HG03521 (cell line): ENCODE measurements at regions not wholly inside any gene's neighbourhood (a gene's known extent, or its start where the extent isn't known, plus 50 kb on each side); places are given as distances from the start of the nearest gene placed in this dataset.

ENCODE experiments used
- ATAC-seq: cut with Tn5 transposase; IDR thresholded peaks from one replicate; pipeline ENCODE4 v1.9.1; 2021; ENCODE audit warnings: mild to moderate bottlenecking, moderate library complexity; ENCODE audit not compliant: unreplicated experiment

DNA sequence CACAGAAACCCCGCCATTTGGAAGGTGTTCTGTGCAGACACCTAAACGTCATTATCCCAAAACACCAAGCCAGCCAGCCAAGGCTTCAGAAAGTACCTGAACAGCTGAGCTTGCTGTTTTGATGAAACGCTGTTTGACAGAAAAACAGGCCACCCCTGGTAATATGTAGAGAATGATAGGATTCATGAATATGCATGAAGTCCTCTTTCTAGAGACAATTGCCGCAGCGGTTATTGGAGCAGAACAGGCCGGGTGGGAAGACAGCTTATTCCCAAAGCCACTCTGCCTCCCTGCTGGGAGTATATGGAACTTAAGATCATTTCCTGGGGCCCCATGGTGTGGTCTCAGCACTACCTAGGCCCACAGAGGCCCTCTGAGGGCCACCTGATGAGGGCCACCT lies 229.5 kb downstream of the UQCRFS1 start:
- no peak for ATAC-seq

DNA sequence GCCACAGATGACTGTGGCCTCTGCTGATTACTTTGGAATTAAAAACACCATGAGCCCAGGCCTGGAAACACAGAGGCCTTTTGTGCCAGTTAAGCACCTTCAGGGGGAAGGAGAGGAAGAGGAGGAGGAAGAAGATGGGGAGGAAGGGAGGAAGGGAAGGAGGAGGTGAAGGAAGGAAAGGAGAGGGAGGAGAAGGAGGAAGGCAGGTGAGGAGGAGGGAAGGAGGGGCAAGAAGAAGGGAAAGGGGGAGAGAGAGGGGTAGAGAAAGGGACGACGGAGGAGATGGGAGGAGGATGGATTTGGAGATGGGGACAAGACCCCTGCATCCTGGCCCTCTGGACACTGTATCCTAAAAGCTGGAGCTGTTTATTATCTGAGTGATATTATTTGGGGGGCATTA lies 231.0 kb downstream of the UQCRFS1 start:
- no peak for ATAC-seq

DNA sequence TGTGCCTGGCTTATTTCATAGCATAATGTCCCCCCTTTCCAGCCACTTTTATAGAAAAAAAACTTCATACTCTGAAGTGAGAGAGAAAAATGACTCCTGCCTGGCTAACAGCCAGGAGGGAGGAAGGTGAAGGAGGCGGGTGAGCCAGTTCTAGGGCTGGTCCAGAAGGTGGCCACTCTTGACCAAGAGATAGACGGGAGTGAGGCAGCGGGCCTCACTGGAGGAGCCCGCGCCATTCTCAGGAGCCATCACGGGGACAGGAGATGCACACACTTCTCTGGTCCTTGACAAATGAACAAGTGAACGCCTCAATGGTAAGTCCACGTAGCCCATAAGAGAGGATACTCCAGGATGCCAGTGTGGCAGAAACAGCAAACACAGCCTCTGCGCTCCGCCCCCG lies 231.4 kb downstream of the UQCRFS1 start:
- no peak for ATAC-seq

DNA sequence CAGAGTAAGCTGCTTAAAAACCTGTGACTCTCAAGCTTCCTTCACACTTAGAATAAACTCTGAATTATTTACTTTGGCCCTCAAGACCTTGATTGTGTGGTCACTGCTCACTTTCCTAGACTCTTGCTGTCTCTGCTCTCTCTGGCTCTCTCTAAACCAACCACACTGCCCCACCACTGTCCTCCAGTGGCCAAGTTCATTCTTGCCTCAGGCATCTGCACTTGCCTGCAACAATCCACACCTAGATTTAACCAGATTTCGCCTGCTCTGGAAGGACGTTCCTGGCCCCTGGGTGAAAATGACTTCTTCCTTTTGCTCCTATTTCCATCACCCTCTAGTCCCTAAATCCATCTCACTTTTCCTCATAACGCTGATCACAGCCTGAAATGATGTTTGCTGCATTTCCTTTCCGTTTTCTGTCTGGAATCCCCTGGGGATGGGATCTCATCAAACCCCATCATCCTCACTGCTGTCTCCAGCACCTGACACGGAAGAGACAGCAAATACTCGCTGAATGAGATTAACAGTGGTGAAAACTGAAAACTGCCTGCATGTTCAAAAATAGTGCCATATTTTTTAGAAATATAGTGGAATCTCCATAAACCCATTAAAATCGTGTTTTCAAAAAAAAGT lies 232.6 kb downstream of the UQCRFS1 start:
- ATAC-seq = no peak

DNA sequence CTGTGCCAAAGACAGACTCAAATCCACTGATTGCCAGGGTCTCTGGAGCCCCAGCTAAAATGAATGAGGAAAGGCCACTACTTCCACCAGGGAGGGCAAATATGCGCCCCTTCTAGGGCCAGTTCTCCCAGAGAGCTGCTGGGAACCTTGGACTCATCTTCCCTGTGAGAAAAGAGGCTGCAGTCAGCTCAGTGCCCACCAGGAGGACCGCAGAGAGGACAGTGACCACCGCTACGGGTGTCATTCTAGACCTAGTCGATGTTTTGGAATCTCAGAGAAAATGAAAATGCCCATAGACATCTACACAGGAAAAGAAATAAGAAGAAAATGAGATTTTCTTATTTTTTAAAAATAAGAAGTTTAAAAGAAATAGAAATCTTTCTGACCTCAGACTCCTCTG lies 235.1 kb downstream of the UQCRFS1 start:
- no peak for ATAC-seq

DNA sequence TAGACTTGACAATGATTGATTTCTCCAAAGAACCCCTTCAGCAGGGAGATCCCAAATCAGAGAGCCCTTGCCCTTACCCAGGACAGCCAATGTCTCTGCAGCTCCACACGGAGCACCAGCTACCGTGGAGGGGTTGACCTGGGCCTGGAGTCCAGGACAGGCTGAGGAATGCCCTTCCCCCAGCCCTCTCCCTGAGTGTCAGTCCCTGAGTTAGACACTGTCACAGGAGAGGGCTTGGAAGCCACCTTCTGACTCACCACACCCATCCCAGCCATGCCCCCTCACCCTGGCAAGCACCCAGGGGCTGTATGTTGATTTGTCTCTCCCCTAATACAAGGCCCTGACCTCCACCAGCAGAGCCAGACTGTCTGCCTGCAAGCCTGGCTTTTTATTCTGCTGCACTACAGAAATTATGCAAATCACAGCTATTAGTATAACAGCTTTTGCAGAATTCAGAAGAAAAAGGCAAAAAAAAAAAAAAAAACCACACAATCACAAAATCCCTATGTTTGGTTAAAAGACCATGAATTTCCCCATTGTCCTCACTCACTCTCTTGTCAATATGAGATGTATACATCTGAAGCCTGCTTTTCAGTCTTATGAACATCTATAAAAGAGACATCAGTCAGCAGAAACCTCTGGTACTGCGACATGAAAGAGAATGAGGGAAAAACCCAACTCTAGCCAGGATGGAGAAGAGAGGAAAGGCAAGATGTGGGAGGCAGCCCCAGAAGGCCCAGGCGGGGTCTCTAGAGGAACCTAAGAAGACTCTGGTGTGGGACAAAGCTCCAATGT lies 240.7 kb downstream of the UQCRFS1 start:
- ATAC-seq = no peak

DNA sequence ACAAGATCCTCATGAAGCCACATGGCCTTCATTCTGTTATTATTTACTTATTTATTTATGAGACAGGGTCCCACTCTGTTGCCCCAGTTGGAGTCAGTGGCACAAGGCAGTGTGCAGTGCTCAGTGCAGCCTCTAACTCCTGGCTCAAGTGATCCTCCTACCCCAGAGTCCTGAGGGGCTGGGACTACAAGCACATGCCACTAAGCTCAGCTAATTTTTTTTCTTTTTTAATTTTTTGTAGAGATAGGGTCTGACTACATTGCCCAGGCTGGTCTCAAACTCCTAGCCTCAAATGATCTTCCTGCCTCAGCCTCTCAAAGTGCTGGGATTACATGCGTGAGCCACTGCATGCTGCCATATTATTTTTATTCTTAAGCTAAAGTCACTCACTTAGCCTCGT lies 241.4 kb downstream of the UQCRFS1 start:
- no peak for ATAC-seq

DNA sequence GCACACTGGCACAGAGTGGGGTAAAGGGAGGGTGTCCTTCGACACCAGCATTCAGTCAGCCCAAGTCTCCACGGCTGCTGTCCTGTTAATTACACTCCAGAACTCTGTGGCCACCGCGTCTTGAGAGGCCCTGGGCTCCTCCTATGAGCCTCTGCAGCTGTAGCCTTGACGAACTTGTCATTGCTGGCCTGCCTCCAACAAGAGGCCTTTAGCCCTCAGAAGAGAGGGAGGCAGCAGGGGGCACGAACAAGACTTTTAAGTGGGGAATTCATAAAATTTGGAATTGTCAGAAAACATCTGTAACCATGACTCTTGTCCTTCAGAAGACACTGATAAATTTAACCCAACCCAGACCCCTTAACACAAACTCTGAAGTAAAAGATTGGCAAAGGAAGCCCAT lies 241.9 kb downstream of the UQCRFS1 start:
- no peak for ATAC-seq

DNA sequence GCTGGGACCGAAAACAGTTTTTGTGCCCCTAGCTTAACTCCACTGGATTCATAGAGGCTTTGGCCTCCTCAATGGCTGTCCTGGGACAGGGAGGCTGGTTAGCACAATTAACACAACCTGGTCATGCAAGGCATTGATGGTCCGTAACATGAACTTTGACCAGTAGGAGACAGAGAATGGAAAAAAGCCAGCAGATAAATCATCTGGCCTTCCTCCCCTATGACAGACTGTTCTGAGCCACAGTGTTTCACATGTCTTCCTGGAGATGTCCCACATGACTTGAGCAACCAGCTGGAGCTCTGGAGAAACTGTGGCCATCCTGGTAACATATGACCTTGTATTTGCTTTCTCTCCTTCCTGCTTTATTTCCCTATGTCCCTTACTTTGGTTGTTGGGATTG lies 244.2 kb downstream of the UQCRFS1 start:
- no peak for ATAC-seq

DNA sequence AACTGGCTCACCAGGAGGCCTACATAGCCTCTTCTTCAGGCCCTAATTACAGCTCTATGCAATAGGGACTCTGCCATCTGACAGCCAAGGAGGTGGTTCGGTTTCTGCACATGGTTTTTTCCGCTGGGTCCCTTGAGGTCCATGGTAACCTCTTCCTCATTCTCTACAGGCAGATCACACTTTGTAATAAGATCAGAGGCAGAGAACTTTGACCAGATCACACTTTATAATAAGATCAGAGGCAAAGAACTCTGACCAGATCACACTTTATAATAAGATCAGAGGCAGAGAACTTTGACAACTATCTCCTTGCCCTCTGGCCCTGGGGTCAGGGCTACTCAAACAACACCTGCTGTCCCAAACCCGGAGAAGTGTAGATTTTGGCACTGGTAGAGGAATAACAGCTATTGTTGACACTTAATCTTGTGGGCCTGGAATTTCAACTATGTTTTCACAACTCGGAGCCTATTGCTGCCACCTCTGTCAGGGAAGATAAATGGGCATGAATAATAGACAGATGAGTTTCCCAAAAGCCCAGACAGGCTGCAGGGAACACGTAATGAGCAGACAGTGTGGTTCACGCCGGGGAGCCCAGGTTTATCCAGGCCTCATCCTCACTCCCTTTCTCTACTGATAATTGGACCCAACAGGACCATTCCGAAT lies 246.1 kb downstream of the UQCRFS1 start:
- no peak for ATAC-seq

DNA sequence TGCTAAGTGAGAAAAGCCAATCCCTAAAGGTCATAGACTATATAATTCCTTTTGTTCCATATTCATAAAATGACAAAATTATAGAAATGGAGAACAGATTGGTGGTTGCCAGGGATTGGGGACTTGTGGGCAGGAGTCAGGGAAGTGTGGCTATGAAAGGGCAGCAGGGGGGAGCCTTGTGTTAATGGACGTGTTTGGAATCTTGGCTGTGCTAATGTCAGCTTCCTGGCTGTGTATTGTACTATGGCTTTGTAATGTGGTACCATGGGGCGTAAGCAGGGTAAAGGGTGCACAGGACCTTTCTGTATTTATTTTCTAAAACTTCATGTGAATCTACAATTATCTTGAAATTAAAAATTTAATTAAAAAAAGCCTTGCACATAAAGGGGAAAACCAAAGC lies 248.5 kb downstream of the UQCRFS1 start:
- no peak for ATAC-seq

DNA sequence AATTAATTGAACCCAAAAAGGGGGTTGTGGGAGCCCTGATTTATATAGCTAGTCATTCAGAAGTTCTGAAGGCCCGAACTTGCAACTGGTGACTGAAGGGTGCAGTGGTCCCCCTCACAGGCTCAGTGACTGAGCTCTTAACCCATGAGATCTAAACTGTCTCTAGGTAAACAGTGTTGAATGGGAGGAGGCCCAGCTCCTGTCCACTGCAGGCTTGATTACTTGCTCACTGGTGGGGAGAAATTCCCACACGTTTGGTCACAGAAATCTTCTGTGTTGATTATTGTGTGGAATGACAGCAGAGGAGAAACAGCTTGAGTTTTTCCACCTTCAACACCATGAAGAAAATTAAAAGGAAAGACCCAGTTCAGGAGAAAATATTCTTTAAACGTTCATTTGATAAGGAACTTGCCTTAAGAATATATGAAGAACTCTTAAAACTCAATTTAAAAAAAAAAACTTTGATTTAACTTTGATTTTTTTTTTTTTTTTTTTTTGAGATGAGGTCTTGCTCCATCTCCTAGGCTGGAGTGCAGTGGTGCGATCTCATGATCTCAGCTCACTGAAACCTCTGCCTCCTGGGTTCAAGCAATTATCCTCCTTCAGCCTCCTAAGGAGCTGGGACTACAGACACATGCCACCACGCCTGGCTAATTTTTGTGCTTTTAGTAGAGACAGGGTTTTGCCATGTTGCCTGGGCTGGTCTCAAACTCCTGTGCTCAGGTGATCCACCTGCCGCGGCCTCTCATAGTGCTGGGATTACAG lies 249.3 kb downstream of the UQCRFS1 start:
- ATAC-seq = no peak

DNA sequence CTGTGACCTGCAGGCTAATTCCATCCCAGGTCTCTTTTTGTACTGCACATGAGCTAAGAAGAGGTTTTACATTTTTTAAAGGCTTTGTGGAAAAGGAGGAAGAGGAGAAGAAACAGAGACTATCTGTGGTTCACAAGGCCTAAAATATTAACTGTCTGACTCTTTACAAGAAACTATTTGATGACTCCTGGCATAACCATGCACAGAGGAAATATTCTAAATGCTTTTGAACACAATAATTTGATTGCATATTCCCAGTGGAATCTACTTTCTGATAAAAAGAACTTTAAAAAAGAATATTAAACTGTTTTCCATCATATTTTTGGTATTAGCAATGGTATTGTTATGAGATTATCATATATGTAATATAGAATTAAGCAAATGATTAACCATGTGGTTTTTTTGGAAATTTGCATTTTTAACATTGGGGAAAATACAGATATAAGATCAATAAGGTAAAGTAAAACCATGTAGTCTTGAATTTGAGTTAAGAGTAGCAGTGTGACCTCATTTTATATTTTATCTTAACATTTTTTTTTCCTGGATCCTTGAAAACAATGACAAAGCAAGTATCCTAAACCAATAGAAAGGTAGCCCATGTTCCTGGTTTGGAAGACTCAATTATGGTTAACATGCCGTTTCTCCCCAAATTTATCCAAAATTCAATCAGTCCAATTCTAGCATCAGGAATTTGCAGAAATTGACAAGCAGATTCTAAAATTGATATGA lies 251.0 kb downstream of the UQCRFS1 start:
- ATAC-seq = no peak

DNA sequence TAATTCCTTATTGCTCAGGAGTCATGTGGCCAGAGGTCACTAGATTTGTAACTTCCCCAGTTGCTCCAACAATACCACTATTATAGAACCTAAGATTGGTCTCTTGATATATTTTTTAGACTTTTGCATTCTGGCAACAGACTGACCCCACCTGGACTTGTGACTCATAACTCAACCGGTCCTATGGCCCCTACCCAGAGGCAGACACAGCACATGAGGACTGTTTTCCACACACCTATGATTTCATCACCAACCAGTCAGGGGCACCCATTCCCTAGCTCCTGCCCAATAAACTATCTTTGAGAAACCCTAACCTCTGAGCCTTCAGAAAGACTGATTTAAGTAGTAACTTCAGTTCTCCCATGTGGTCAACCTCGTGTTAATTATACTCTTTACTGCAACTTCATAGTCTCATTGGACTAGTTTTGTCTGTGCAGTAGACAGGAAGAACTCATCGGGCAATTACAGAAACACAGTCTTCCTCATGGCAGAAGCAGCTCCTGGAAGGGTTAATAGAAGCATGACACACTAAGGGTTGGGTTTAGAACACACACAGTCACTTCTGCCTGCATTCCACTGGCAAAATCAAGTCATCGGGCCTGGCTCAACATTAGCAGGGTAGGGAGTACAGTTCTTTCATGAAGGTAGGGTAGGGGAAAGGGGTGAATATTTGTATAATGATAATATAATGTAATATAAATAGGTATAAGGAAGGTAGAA lies 251.8 kb downstream of the UQCRFS1 start:
- ATAC-seq = no peak

DNA sequence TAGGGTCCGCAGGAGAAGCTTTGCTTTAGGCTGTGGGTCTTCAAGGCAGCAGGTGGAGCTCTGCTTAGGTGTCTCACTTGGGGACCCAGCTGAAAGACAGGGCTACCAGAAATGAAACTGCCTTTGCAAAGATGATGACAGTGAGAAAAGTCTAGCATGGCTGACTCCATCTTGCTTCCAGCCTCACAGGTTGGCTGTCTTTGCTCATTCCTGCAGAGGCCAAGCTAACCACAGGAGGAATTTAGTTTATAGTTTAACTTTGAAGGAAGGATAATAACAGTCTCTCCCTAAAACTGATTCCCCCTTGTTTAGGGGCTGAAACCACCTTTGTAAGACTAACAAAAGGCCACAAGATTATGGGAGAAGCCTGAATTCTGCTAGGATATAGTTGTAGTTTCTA lies 252.4 kb downstream of the UQCRFS1 start:
- no peak for ATAC-seq

DNA sequence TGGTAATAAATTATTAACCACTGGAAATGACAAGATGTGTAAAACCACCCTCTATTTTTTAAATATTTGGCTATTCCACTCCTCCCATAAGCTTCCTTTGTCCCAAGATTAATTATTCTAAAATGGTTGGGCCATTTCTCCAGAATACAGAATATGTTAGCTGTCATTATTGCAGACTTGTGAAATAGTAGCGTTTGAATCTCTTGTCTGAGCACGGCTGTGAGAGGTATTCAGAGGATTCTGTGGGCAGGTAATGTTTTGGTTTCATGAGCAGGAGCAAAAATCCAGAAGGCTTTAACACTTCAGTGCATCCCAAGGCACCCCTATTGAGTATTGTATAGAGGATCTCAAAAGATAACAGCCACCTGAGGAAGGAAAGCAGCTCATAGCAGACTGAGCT lies 256.0 kb downstream of the UQCRFS1 start:
- no peak for ATAC-seq

DNA sequence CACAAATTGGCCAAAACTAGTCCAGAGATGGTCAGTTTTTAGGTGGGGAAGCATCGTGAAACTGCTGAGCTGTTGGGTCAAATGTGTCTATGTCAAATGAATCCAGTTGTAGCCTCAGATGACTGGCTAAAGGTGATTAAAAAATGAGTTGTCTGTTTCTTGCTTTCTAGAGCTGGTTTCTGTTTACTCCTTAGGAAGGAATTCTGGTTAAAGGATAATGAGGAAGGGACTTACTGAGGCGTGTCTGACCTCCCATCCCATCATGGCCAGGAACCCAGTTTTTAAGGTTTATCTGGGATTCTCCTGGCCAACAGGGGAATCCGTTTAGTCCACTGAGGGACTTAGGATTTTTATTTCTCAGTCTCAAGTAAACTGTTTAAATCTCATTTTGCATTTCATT lies 256.5 kb downstream of the UQCRFS1 start:
- no peak for ATAC-seq

DNA sequence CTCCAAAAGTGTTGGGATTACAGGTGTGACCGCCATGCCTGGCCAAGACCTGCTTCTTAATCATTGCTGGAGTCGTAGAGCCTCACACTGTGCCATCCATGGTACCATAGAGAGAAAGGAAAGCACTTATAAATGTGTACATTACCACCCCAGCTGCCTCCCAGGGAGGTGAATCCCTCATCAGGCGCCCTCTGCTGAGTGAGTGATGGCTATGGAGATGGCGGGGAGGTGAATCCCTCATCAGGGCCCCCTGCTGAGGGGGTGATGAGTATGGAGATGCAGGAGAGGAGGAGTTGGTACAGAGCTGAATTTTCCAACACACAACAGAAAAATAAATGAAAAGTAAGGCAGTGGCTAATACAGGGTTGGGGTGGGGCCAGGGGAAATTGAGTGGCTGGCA lies 263.4 kb downstream of the UQCRFS1 start:
- no peak for ATAC-seq

DNA sequence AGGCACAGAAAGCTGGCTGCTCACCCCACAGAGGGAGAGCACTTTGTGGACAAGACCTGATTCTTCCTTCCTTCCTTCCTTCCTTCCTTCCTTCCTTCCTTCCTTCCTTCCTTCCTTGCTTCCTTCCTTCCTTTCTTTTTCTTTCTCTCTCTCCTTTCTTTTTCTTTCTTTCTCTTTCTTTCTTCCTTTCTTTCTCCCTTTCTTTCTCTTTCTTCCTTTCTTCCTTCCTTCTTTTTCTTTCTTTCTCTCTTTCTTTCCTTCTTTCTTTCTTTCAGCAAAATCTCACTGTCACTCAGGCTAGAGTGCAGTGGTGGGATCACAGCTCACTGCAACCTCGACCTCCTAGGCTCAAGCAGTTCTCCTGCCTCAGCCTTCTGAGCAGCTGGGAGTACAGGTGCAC lies 263.9 kb downstream of the UQCRFS1 start:
- no peak for ATAC-seq

DNA sequence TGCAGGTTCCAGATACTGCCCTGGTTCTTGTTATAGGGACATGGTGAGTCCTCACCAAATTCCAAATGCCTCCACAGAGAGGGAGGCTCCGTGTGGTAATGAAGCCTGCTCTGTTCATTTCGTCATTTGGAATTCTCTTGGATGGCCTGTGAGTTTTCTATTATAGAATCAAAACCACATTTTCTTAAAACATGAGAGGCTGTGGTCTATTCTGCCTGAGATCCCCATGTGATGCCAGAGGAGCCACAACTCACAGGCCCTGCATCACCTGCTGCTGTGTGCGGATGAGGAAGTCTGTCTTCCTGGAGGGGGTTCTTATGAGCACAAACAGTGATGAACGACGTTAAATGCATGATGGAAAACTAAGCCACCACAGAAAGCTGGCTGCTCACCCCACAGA lies 264.4 kb downstream of the UQCRFS1 start:
- no peak for ATAC-seq
